ENCODE measurements at regions not wholly inside any gene's neighbourhood (a gene's known extent, or its start where the extent isn't known, plus 50 kb on each side); places are given as distances from the start of the nearest gene placed in this dataset.

DNA sequence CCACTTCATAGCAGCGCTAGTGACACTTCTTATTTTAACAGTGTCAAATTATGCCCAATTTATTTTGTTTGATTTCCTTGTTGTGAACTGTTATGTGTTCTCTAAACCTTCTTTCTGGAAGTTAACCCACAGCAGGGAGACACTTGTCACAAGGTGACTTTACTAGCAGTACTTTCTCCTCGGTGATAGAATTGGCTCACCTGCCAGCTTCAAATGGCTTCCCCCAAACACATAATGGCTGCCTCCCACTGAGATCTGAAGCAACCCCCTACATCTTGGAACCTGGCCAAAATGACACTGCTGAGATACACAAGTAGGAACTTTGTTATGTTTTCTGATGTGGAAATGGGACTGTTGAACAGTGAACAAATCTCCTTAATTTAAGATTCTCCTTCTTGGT lies 238.8 kb upstream of the DPH6 start:
- Histone ChIP-seq H3K4me3 (no peak overlapping the region), H3K27ac (replicated peaks in 1 of 4) (no peak overlapping the region), H3K27me3 (no peaks in the 10 kb centered on the region), H3K4me1 (peaks cover 0 to 10% (median 8%) of the 10 kb centered on the region in 4 donors), H3K36me3 (no peaks in the 10 kb centered on the region), H3K9me3 (no peaks in the 10 kb centered on the region)
- WGBS, result 55% methylated on average over 2 of the region's 2 CpGs
- TF ChIP-seq, protein P1, sequence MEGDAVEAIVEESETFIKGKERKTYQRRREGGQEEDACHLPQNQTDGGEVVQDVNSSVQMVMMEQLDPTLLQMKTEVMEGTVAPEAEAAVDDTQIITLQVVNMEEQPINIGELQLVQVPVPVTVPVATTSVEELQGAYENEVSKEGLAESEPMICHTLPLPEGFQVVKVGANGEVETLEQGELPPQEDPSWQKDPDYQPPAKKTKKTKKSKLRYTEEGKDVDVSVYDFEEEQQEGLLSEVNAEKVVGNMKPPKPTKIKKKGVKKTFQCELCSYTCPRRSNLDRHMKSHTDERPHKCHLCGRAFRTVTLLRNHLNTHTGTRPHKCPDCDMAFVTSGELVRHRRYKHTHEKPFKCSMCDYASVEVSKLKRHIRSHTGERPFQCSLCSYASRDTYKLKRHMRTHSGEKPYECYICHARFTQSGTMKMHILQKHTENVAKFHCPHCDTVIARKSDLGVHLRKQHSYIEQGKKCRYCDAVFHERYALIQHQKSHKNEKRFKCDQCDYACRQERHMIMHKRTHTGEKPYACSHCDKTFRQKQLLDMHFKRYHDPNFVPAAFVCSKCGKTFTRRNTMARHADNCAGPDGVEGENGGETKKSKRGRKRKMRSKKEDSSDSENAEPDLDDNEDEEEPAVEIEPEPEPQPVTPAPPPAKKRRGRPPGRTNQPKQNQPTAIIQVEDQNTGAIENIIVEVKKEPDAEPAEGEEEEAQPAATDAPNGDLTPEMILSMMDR (IDR thresholded peaks at IDR 0.05), result no peak
- TF ChIP-seq EP300 (IDR thresholded peaks at IDR 0.05) (no peak), POLR2AphosphoS5 (IDR thresholded peaks at IDR 0.05) (no peak), POLR2A (IDR thresholded peaks at IDR 0.05; ENCODE audit: low read depth) (no peak)
- intact Hi-C loops (cut with DNase I), result no loop called here
- no peak for DNase-seq (ENCODE audit: extremely low spot score)

DNA sequence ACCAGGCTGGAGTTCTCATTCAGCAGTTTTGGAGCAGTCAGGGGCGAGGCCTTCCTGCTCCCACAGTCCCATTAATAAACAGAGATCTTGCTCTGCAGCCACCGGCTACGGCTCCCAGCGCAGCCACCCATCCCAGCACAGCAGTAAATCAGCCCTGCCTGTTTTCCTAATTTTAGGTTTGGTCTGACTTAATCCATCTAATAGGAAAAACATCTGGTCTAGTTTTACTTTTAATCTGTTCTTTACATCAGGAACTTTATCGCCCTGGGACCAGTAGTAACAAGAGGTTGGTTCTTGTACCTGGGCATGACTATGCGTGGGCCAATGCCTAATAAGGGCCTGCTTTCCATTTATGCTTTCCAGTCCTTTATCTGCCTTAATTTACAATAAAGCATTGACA lies 264.0 kb upstream of the DPH6 start:
- no peak for DNase-seq (ENCODE audit: extremely low spot score)

DNA sequence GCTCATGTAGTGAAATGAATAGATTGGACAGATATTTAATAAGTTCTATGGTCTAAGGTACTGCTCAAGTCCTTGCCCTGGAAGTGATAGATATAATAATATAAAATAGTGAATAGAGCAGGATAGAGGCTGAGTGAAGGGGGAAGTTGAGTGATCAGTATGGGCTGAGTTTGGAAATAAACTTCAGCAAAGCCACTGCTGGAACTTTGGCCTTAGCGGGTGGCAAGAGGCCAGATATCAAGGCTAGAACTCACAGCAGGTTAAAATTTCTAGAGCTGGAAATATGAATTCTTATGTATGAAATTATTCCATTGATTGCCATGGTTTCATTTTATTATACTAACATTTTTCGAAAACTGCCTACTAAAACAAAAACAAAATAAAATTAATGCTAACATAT lies 267.6 kb upstream of the DPH6 start:
- TF ChIP-seq POLR2AphosphoS5 (IDR thresholded peaks at IDR 0.05) (no peak), EP300 (IDR thresholded peaks at IDR 0.05) (no peak), POLR2A (IDR thresholded peaks at IDR 0.05; ENCODE audit: low read depth) (no peak)
- TF ChIP-seq, protein P1 (IDR thresholded peaks at IDR 0.05), result no peak
- Histone ChIP-seq H3K36me3 (no peaks in the 10 kb centered on the region), H3K9me3 (no peaks in the 10 kb centered on the region), H3K4me1 (no peaks in the 10 kb centered on the region), H3K27me3 (no peaks in the 10 kb centered on the region), H3K27ac (replicated peaks in 1 of 4) (no peak overlapping the region), H3K4me3 (no peak overlapping the region)
- no peak for DNase-seq (ENCODE audit: extremely low spot score)
- 91% methylated on average over 2 of the region's 2 CpGs for WGBS
- intact Hi-C loops (cut with DNase I), result no loop called here

More for the DNA sequence above, 264.0 kb upstream of the DPH6 start:
- H3K9me3 ChIP-seq, result no peaks in the 10 kb centered on the region
- no peaks in the 10 kb centered on the region for H3K27me3 ChIP-seq
- no peaks in the 10 kb centered on the region for H3K4me1 ChIP-seq
- 80% methylated on average over 6 of the region's 6 CpGs for WGBS
- TF ChIP-seq EP300 (IDR thresholded peaks at IDR 0.05), result no peak
- TF ChIP-seq POLR2A (IDR thresholded peaks at IDR 0.05; ENCODE audit: low read depth), result no peak
- TF ChIP-seq, protein P1 (IDR thresholded peaks at IDR 0.05), result no peak
- no peak for TF ChIP-seq POLR2AphosphoS5 (IDR thresholded peaks at IDR 0.05)
- H3K4me3 ChIP-seq, result no peak overlapping the region
- intact Hi-C loops (cut with DNase I), result no loop called here
- H3K27ac ChIP-seq (replicated peaks in 1 of 4), result no peak overlapping the region
- H3K36me3 ChIP-seq, result no peaks in the 10 kb centered on the region

DNA sequence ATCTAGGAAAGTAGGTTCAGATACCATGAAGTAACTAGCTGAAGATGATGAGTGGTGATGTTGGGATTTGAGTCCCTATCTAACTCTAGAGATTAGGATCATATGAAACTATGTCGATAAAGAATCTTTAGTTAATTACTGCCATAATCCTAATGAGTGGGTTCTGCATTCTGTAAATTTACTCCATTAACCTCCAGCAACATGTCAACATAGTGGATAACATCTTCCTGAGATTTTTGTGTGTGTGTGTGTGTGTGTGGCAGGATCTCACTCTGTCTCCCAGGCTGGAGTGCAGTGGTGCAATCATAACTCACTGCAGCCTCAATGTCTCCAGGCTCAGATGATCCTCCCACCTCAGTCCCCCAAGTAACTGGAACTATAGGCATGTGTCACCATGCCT lies 272.9 kb upstream of the DPH6 start:
- H3K9me3 ChIP-seq, result no peaks in the 10 kb centered on the region
- H3K4me3 ChIP-seq, result no peak overlapping the region
- no peaks in the 10 kb centered on the region for H3K27me3 ChIP-seq
- TF ChIP-seq EP300 (IDR thresholded peaks at IDR 0.05), result no peak
- no peak for TF ChIP-seq POLR2A (IDR thresholded peaks at IDR 0.05; ENCODE audit: low read depth)
- TF ChIP-seq POLR2AphosphoS5 (IDR thresholded peaks at IDR 0.05), result no peak
- TF ChIP-seq, protein P1 (IDR thresholded peaks at IDR 0.05), result no peak
- intact Hi-C loops (cut with DNase I), result no loop called here
- H3K36me3 ChIP-seq, result no peaks in the 10 kb centered on the region
- no peak overlapping the region for H3K27ac ChIP-seq (replicated peaks in 1 of 4)
- H3K4me1 ChIP-seq, result no peaks in the 10 kb centered on the region
- WGBS, result 92% methylated on average over 1 of the region's 1 CpG
- DNase-seq (ENCODE audit: extremely low spot score), result no peak

DNA sequence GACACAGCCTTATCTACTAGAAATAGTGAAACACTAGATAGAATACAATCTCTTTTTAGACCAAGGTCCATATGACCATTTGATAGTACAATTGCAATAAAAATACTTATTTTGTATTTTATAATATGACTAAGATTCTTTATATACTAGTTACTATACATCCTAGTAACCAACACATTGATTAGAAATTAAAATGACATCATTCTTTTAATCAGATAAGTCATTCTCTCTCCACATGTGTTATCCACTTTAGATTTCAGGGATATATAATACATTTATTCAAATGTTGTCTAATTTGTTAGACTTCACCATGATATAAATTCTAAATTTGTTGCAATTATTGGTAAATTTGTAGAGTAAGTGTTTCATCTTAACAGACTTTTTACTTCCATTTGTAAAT lies 276.2 kb upstream of the DPH6 start:
- no peak for DNase-seq (ENCODE audit: extremely low spot score)
- intact Hi-C loops (cut with DNase I), result no loop called here
- Histone ChIP-seq H3K4me1 (peaks cover 0 to under 1% (median 0%) of the 10 kb centered on the region in 4 donors), H3K27ac (replicated peaks in 1 of 4) (no peak overlapping the region), H3K27me3 (no peaks in the 10 kb centered on the region), H3K4me3 (no peak overlapping the region), H3K9me3 (no peaks in the 10 kb centered on the region), H3K36me3 (no peaks in the 10 kb centered on the region)
- TF ChIP-seq EP300 (IDR thresholded peaks at IDR 0.05) (no peak), POLR2A (IDR thresholded peaks at IDR 0.05; ENCODE audit: low read depth) (no peak), POLR2AphosphoS5 (IDR thresholded peaks at IDR 0.05) (no peak)
- TF ChIP-seq, protein P1 (IDR thresholded peaks at IDR 0.05), result no peak

Data from esophagus muscularis mucosa (tissue), 4 donors.